ENCODE measurements at regions not wholly inside any gene's neighbourhood (a gene's known extent, or its start where the extent isn't known, plus 50 kb on each side); places are given as distances from the start of the nearest gene placed in this dataset.

DNA sequence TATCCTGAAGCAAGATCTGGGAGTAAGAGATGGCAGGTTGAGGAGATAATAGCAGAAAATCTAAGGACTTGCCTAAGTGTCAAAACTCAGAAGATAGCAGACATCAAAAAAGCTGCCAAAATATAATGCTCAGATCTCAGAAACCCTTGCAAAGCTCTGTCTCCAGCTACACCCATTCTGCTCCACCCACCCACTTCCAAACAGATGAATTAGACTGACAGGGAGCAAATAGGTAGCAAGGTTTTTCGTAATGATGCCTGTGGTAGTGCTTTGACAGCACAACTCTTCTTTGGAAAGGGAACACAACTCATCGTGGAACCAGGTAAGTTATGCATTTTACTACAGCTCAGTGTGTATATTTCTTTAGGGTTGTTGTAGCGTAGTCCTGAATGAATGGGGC, 132.6 kb downstream of the DAD1 start:
- Histone ChIP-seq H3K27ac (no peak overlapping the region), H3K27me3 (no peaks in the 10 kb centered on the region), H3K9me3 (no peaks in the 10 kb centered on the region), H3K4me1 (no peaks in the 10 kb centered on the region), H3K4me3 (no peak overlapping the region), H3K36me3 (no peaks in the 10 kb centered on the region)
- TF ChIP-seq, protein P1, sequence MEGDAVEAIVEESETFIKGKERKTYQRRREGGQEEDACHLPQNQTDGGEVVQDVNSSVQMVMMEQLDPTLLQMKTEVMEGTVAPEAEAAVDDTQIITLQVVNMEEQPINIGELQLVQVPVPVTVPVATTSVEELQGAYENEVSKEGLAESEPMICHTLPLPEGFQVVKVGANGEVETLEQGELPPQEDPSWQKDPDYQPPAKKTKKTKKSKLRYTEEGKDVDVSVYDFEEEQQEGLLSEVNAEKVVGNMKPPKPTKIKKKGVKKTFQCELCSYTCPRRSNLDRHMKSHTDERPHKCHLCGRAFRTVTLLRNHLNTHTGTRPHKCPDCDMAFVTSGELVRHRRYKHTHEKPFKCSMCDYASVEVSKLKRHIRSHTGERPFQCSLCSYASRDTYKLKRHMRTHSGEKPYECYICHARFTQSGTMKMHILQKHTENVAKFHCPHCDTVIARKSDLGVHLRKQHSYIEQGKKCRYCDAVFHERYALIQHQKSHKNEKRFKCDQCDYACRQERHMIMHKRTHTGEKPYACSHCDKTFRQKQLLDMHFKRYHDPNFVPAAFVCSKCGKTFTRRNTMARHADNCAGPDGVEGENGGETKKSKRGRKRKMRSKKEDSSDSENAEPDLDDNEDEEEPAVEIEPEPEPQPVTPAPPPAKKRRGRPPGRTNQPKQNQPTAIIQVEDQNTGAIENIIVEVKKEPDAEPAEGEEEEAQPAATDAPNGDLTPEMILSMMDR (IDR thresholded peaks at IDR 0.05): no peak
- no peak for DNase-seq (ENCODE audit: low spot score in 2 of 2)
- intact Hi-C loops (cut with DNase I): no loop called here

DNA sequence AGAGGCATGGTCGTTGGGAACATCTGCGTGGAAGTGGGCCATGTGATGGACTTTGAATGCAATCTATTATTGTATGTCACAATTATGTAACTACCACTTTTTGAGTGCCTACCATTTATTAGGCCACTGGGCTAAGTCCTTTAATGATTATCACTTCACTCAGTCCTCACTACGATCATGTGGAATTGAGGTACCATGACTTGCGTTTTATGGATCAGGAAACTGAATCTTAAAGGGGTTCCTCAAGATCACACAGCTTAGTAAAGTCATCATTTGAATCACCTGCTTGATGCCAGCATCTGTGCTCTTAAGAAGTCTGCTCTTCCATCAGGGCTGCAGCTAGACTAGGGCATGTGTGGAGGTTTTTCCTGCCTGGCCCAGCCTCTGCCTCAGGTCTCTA, 136.7 kb downstream of the DAD1 start:
- no peak overlapping the region for H3K27ac ChIP-seq
- TF ChIP-seq, protein P1 (IDR thresholded peaks at IDR 0.05): no peak
- no peaks in the 10 kb centered on the region for H3K9me3 ChIP-seq
- intact Hi-C loops (cut with DNase I): no loop called here
- no peaks in the 10 kb centered on the region for H3K4me1 ChIP-seq
- H3K36me3 ChIP-seq: no peaks in the 10 kb centered on the region
- H3K27me3 ChIP-seq: no peaks in the 10 kb centered on the region
- DNase-seq (ENCODE audit: low spot score in 2 of 2): no peak
- no peak overlapping the region for H3K4me3 ChIP-seq

DNA sequence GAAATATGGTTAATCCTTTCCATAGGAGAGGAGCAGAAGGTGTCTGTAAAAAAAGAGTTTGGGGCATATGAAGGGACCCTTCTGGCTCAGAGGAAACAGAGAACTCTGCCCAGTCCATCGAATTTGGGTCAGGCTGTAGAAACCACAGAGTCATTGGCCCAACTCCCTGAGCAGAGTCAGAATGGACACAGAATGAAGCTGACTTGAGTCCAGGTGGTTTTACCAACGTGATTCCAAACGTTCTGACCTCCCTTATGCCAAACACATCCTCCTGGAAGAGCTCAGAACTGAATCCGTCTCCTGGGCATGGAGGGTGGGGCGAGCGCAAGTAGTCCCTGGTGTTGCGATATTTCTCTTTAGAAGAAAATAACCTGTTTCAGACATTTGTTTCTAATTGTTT, 138.8 kb downstream of the DAD1 start:
- H3K9me3 ChIP-seq: no peaks in the 10 kb centered on the region
- no peak overlapping the region for H3K4me3 ChIP-seq
- intact Hi-C loops (cut with DNase I): no loop called here
- DNase-seq (ENCODE audit: low spot score in 2 of 2): no peak
- TF ChIP-seq, protein P1 (IDR thresholded peaks at IDR 0.05): no peak
- no peaks in the 10 kb centered on the region for H3K27me3 ChIP-seq
- H3K36me3 ChIP-seq: no peaks in the 10 kb centered on the region
- no peak overlapping the region for H3K27ac ChIP-seq
- no peaks in the 10 kb centered on the region for H3K4me1 ChIP-seq

DNA sequence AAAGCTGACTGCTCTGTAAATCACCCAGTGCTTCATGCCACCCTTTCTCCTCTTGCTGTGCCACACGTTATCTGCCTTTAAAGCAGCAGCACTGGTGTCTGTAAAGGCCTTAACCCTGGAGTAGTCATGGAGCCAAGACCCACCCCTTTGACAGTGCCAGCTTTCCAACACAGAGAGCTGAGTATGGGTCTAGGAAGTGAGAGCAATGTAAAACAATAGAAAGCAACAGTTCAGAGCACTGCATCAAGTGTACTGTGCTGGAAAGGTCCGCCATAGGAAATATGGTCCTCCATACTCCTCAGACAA, 139.5 kb downstream of the DAD1 start:
- TF ChIP-seq, protein P1 (IDR thresholded peaks at IDR 0.05): no peak
- no peak for DNase-seq (ENCODE audit: low spot score in 2 of 2)
- H3K4me3 ChIP-seq: no peak overlapping the region
- no peaks in the 10 kb centered on the region for H3K9me3 ChIP-seq
- H3K36me3 ChIP-seq: no peaks in the 10 kb centered on the region
- H3K27ac ChIP-seq: peak overlapping the region in 1 of 2 donors; percentile 8
- no peaks in the 10 kb centered on the region for H3K4me1 ChIP-seq
- intact Hi-C loops (cut with DNase I): no loop called here
- no peaks in the 10 kb centered on the region for H3K27me3 ChIP-seq

DNA sequence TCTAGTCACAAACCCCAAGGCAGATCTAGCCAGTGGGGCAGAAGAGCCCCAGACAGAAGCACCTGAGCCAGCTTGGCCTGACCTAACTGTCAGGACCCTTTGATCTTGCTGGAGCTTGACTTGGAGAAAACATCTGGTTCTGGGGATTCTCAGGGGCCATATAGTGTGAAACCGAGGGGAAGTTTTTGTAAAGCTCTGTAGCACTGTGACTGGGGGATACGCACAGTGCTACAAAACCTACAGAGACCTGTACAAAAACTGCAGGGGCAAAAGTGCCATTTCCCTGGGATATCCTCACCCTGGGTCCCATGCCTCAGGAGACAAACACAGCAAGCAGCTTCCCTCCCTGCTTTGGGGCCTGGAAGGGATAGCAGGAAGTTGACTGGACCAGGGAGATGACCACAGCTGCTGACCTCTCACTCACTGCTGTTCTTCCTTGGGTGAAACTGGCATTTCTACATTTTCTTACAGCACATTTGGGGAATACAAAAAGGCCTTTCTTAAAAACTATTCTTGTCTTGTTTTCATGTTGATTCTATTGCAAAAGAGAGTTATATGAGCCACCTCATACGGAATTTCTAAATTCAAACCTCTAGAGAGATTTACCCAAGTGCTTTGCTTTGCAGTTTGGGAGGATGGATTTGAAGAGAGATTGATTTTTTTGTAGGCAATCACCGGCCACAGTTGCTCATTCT, 140.0 kb downstream of the DAD1 start:
- Histone ChIP-seq H3K36me3 (no peaks in the 10 kb centered on the region), H3K4me3 (no peak overlapping the region), H3K4me1 (no peaks in the 10 kb centered on the region), H3K9me3 (no peaks in the 10 kb centered on the region), H3K27ac (peak overlapping the region in 1 of 2 donors; percentile 8), H3K27me3 (no peaks in the 10 kb centered on the region)
- TF ChIP-seq, protein P1 (IDR thresholded peaks at IDR 0.05): no peak
- DNase-seq (ENCODE audit: low spot score in 2 of 2): no peak
- intact Hi-C loops (cut with DNase I): no loop called here

Data from ascending aorta (tissue), 2 donors.